Adrenal gland (tissue), 9 donors: ENCODE measurements at regions not wholly inside any gene's neighbourhood (a gene's known extent, or its start where the extent isn't known, plus 50 kb on each side); places are given as distances from the start of the nearest gene placed in this dataset.

Experiments used
- DNase-seq, 7 donors: peaks; one replicate each; pipeline ENCODE4 v3.0.0-alpha.2; 2019 to 2020
- H3K27ac ChIP-seq, 5 donors: fragments of 200-600 bp; sonication (generic) in 4 of 5; 1 replicate in 3 of 5; 2 replicates in 2 of 5; pipeline versions ENCODE4 v1.5.1 to v1.8.0; 2016 to 2020; ENCODE audit warnings: mild to moderate bottlenecking in 1 of 5
- H3K27me3 ChIP-seq: fragments of 200-600 bp; 2 replicates; pipeline ENCODE4 v1.8.0; 2021
- H3K36me3 ChIP-seq, 2 donors: fragments of 200-600 bp; replicated peaks in 1 of 2; 1 replicate in 1 of 2; 2 replicates in 1 of 2; pipeline versions ENCODE4 v1.5.1 to v1.8.0; 2018 to 2022
- H3K4me1 ChIP-seq, 2 donors: fragments of 200-600 bp; replicated peaks in 1 of 2; 1 replicate in 1 of 2; 2 replicates in 1 of 2; pipeline versions ENCODE4 v1.5.1 to v1.8.0; 2018 to 2021
- H3K4me3 ChIP-seq, 4 donors: fragments of 200-600 bp; sonication (generic) in 3 of 4; one replicate each; pipeline ENCODE4 v1.5.1; 2016 to 2018
- H3K9me3 ChIP-seq, 3 donors: fragments of 200-600 bp; sonication (generic) in 1 of 3; replicated peaks in 1 of 3; 1 replicate in 2 of 3; 2 replicates in 1 of 3; pipeline versions ENCODE4 v1.5.1 to v1.8.0; 2016 to 2021
- POLR2A ChIP-seq, 2 donors: fragments of 450-650 bp; IDR thresholded peaks; one replicate each; pipeline ENCODE4 v1.6.1; 2017; ENCODE audit warnings: antibody characterized with exemption in 2 of 2, mild to moderate bottlenecking in 2 of 2, moderate library complexity in 1 of 2
- WGBS, 4 donors: extraction: QIAGEN DNeasy Blood & Tissue Kit in 2 of 4; methylation state at CpG; one replicate each; pipeline versions ENCODE4 v1.1.5 to v1.1.7; 2013 to 2017; 5-methylcytosine and 5-hydroxymethylcytosine counted together
- intact Hi-C, 2 donors: fragments of 100-400 bp; cut with DNase I; formaldehyde crosslinking; loops; one replicate each; pipeline versions ENCODE4 v1.14.1 to v1.15.0; 2022 to 2023
- TF ChIP-seq, protein P1 (sequence below), 6 experiments: fragments of 450-650 bp in 4 of 6; fragments of 200-600 bp in 2 of 6; sonication (generic) in 1 of 6; IDR thresholded peaks; 1 replicate in 5 of 6; 2 replicates in 1 of 6; pipeline versions ENCODE4 v1.5.1 to v1.8.0; 2016 to 2021; ENCODE audit warnings: antibody characterized with exemption in 6 of 6, mild to moderate bottlenecking in 2 of 6, moderate library complexity in 1 of 6
- donor health status: healthy with polysubstance abuse.
- donor health status: Bipolar disorder and iron deficiency.
- donor health status: DM: yes; HTN: yes; CAD: no.
- donor health status: DM: no; HTN: no; CAD: no.
- donor health status: DM: no; HTN: no; CAD: no.

DNA sequence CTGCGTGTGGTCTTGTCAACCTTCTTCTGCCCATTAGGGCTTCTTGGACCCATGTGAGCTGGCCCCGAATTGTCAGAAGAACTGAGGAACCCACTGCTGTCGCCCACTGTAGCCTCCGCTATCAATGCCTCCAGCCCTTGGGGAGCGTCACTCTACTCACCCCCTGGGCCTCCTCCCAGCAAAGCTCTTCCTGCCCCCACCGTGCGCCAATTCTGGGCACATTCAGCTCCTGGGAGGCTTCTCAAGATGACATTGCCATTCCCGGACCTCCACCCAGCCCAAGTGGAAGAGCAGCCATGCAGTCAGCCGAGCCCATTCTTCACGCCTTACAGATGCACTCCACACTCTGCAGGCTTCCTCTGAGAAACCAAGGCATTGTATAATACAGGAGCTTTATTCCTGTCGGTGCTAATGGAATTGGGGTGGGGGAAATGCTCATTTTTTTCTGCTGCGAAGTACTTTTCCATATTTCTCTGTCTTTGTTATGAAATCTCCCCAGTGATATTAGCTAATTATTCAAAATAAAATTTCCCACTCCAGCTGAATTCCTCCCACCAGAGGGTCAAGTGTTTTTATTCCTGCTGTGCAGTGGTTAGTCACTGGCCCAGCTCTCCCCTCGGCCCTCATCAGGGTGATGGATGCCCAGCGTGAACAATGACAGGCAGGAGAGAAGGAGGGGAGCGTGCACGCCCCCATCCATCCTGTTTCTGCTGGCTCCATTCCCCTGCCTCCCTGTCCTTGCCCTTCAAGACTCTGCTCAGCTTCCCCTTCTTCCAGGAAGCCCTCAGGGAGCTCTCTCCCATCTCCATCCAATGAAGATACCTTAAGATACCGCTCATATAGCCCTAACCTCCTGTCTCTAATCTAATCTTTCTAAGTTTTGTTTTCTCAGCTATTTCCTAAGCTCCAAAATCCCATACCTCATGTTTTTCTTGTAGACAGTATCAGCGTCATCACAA is 87.7 kb downstream of the C16orf95 start:
- no peak overlapping the region for H3K27ac ChIP-seq
- TF ChIP-seq, protein P1, sequence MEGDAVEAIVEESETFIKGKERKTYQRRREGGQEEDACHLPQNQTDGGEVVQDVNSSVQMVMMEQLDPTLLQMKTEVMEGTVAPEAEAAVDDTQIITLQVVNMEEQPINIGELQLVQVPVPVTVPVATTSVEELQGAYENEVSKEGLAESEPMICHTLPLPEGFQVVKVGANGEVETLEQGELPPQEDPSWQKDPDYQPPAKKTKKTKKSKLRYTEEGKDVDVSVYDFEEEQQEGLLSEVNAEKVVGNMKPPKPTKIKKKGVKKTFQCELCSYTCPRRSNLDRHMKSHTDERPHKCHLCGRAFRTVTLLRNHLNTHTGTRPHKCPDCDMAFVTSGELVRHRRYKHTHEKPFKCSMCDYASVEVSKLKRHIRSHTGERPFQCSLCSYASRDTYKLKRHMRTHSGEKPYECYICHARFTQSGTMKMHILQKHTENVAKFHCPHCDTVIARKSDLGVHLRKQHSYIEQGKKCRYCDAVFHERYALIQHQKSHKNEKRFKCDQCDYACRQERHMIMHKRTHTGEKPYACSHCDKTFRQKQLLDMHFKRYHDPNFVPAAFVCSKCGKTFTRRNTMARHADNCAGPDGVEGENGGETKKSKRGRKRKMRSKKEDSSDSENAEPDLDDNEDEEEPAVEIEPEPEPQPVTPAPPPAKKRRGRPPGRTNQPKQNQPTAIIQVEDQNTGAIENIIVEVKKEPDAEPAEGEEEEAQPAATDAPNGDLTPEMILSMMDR (IDR thresholded peaks at IDR 0.05), result no peak
- TF ChIP-seq POLR2A (IDR thresholded peaks at IDR 0.05), result no peak
- no peaks in the 10 kb centered on the region for H3K27me3 ChIP-seq
- H3K9me3 ChIP-seq, result no peaks in the 10 kb centered on the region
- DNase-seq, result no peak
- 78 to 82% (median 80%) methylated on average over 18 of the region's 18 CpGs for WGBS, 4 donors
- H3K36me3 ChIP-seq, result no peaks in the 10 kb centered on the region
- intact Hi-C loops, result no loop called here
- no peaks in the 10 kb centered on the region for H3K4me1 ChIP-seq
- no peak overlapping the region for H3K4me3 ChIP-seq

DNA sequence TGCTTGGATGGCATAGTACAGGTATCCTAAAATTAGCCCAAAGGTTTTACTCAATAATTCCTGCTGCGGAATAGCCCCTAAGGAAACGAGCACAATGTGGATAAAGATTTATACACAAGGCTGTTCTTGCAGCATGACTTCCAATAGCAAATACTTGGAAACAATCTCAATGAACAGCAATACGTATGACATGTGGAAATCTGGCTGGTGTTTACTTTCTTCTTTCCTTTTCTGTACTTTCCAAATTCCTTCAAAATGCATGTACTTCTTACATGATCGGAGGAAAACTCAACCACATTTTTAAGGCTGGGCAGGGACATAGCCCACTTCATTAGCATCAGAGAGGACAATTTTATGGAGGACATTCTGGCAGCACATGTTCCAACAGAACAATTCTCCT is 86.6 kb downstream of the C16orf95 start:
- Histone ChIP-seq H3K27ac (no peak overlapping the region), H3K36me3 (no peaks in the 10 kb centered on the region), H3K4me1 (no peaks in the 10 kb centered on the region), H3K9me3 (no peaks in the 10 kb centered on the region), H3K27me3 (no peaks in the 10 kb centered on the region), H3K4me3 (no peak overlapping the region)
- intact Hi-C loops, result no loop called here
- no peak for DNase-seq
- 66 to 76% (median 71%) methylated on average over 4 of the region's 4 CpGs for WGBS, 4 donors
- no peak for TF ChIP-seq POLR2A (IDR thresholded peaks at IDR 0.05)
- TF ChIP-seq, protein P1 (IDR thresholded peaks at IDR 0.05), result no peak

DNA sequence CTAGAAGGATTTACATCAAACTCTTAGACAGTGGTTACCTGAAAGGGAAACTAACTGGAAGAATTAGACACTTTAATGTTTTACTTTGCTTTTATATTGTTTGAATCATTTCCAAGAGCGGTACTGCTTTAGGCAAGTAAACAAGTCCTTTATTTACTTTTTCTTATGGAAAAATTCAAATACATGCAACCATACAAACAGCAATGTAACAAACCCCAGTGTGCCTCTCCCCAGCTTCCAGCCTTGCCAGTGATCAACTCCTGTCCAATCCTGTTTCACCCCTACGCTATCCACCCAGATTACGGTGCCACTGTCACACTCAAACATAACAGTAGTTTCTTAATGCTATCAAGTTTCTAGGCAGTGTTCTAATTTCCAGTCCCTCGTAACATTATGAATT is 85.9 kb downstream of the C16orf95 start:
- Histone ChIP-seq H3K4me1 (no peaks in the 10 kb centered on the region), H3K27me3 (no peaks in the 10 kb centered on the region), H3K27ac (no peak overlapping the region), H3K4me3 (no peak overlapping the region), H3K36me3 (no peaks in the 10 kb centered on the region), H3K9me3 (no peaks in the 10 kb centered on the region)
- no peak for DNase-seq
- intact Hi-C loops, result no loop called here
- TF ChIP-seq POLR2A (IDR thresholded peaks at IDR 0.05), result no peak
- TF ChIP-seq, protein P1 (IDR thresholded peaks at IDR 0.05), result no peak
- 91 to 97% (median 95%) methylated on average over 4 of the region's 4 CpGs for WGBS, 4 donors

- no peak overlapping the region for H3K27ac ChIP-seq
- intact Hi-C loops, result no loop called here
- DNase-seq, result no peak
- no peaks in the 10 kb centered on the region for H3K36me3 ChIP-seq
- TF ChIP-seq POLR2A (IDR thresholded peaks at IDR 0.05), result no peak
- TF ChIP-seq, protein P1 (IDR thresholded peaks at IDR 0.05), result no peak
- 63 to 96% (median 91%) methylated on average over 1 of the region's 1 CpG for WGBS, 4 donors
- H3K4me3 ChIP-seq, result no peak overlapping the region
- H3K9me3 ChIP-seq, result no peaks in the 10 kb centered on the region
- no peaks in the 10 kb centered on the region for H3K4me1 ChIP-seq
- H3K27me3 ChIP-seq, result no peaks in the 10 kb centered on the region
Observed at GRCh38 chr16:87231911-87232310, 85.3 kb downstream of the C16orf95 start.
